HCT116 (cell line): ENCODE measurements at regions not wholly inside any gene's neighbourhood (a gene's known extent, or its start where the extent isn't known, plus 50 kb on each side); places are given as distances from the start of the nearest gene placed in this dataset.

Experiments
- ATF3 ChIP-seq: IDR thresholded peaks from 2 replicates; pipeline ENCODE4 v1.6.1; 2012
- CEBPB ChIP-seq: IDR thresholded peaks from 2 replicates; pipeline ENCODE4 v1.6.1; 2012; ENCODE audit warnings: low read depth
- CTCF ChIP-seq, 3 experiments: fragments of 200-600 bp in 1 of 3; sonication (generic) in 1 of 3; IDR thresholded peaks in 2 of 3; conservative IDR thresholded peaks in 1 of 3; 2 replicates each; pipeline ENCODE4 v1.5.1; 2012 to 2017; ENCODE audit warnings: low read depth in 2 of 3, low read length in 2 of 3, antibody characterized with exemption in 1 of 3, borderline replicate concordance in 1 of 3, control low read depth in 1 of 3, mild to moderate bottlenecking in 1 of 3, mixed read lengths in 1 of 3, mixed run types in 1 of 3, moderate library complexity in 1 of 3; ENCODE audit not compliant: insufficient read depth in 1 of 3
- EGR1 ChIP-seq: IDR thresholded peaks from 2 replicates; pipeline ENCODE4 v1.6.1; 2012; ENCODE audit warnings: low read depth
- EZH2 ChIP-seq: fragments of 200-600 bp; sonication (generic); IDR thresholded peaks from 2 replicates; pipeline ENCODE4 v1.6.1; 2017; ENCODE audit warnings: antibody characterized with exemption, mixed run types
- FOSL1 ChIP-seq: IDR thresholded peaks from 2 replicates; pipeline ENCODE4 v1.6.1; 2012; ENCODE audit warnings: low read depth
- POLR2A ChIP-seq: IDR thresholded peaks from 2 replicates; pipeline ENCODE4 v1.7.0; 2011; ENCODE audit warnings: borderline replicate concordance; ENCODE audit not compliant: insufficient read depth, insufficient read length; ENCODE audit errors: extremely low read depth
- POLR2AphosphoS5 ChIP-seq: IDR thresholded peaks from 2 replicates; pipeline ENCODE4 v1.6.1; 2011; ENCODE audit warnings: mild to moderate bottlenecking, low read depth, low read length, moderate library complexity
- YY1 ChIP-seq: IDR thresholded peaks from 2 replicates; pipeline ENCODE4 v1.6.1; 2011; ENCODE audit warnings: low read length, low read depth, moderate library complexity, mild to moderate bottlenecking; ENCODE audit not compliant: insufficient replicate concordance; ENCODE audit errors: extremely low read depth

- no peak for TF ChIP-seq CEBPB
- no peak for TF ChIP-seq POLR2A
- no peak for TF ChIP-seq CTCF (IDR thresholded peaks at IDR 0.05 in 2 of 3, conservative IDR thresholded peaks at IDR 0.05 in 1 of 3; ENCODE audit: borderline replicate concordance in 1 of 3, insufficient read depth in 1 of 3, low read depth in 2 of 3, low read length in 2 of 3)
- no peak for TF ChIP-seq FOSL1
- TF ChIP-seq POLR2AphosphoS5: no peak
- no peak for TF ChIP-seq EGR1
- TF ChIP-seq YY1: no peak
- no peak for TF ChIP-seq ATF3
- no peak for TF ChIP-seq EZH2
These were observed 67.3 kb upstream of the SHH start for GRCh38 chr7:155879592-155879991.
